Lower leg skin (tissue), 3 donors: ENCODE measurements at regions not wholly inside any gene's neighbourhood (a gene's known extent, or its start where the extent isn't known, plus 50 kb on each side); places are given as distances from the start of the nearest gene placed in this dataset.

ENCODE experiments used
- POLR2A ChIP-seq, 2 donors: fragments of 450-650 bp; IDR thresholded peaks; one replicate each; pipeline ENCODE4 v1.6.1; 2016 to 2017; ENCODE audit warnings: antibody characterized with exemption in 2 of 2, mild to moderate bottlenecking in 1 of 2, moderate library complexity in 1 of 2
- TF ChIP-seq, protein P1 (sequence below), 3 donors: fragments of 450-650 bp; IDR thresholded peaks; one replicate each; pipeline ENCODE4 v1.5.1; 2016; ENCODE audit warnings: antibody characterized with exemption in 3 of 3, mild to moderate bottlenecking in 3 of 3, moderate library complexity in 2 of 3

DNA sequence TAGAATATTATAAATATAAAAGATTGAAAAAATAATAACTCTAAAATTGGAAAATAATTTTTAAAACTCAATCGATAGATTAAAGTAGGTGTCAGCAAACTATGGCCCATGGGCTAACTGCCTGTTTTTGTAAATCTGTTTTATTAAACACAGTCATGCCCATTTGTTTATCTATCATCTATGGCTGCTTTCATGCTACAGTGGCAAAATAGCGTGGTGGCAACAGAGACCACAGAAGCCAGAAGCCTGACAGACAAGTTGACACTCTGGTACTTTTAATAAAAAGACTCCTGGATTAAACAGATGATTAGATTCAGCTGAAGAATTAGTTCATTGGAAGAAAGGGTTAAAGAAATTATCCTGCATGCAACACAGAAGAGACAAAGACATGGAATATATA is 400.7 kb upstream of the RORB start:
- TF ChIP-seq, protein P1, sequence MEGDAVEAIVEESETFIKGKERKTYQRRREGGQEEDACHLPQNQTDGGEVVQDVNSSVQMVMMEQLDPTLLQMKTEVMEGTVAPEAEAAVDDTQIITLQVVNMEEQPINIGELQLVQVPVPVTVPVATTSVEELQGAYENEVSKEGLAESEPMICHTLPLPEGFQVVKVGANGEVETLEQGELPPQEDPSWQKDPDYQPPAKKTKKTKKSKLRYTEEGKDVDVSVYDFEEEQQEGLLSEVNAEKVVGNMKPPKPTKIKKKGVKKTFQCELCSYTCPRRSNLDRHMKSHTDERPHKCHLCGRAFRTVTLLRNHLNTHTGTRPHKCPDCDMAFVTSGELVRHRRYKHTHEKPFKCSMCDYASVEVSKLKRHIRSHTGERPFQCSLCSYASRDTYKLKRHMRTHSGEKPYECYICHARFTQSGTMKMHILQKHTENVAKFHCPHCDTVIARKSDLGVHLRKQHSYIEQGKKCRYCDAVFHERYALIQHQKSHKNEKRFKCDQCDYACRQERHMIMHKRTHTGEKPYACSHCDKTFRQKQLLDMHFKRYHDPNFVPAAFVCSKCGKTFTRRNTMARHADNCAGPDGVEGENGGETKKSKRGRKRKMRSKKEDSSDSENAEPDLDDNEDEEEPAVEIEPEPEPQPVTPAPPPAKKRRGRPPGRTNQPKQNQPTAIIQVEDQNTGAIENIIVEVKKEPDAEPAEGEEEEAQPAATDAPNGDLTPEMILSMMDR (IDR thresholded peaks at IDR 0.05), result no peak
- TF ChIP-seq POLR2A (IDR thresholded peaks at IDR 0.05), result no peak
